ENCODE measurements at regions not wholly inside any gene's neighbourhood (a gene's known extent, or its start where the extent isn't known, plus 50 kb on each side); places are given as distances from the start of the nearest gene placed in this dataset.

DNA sequence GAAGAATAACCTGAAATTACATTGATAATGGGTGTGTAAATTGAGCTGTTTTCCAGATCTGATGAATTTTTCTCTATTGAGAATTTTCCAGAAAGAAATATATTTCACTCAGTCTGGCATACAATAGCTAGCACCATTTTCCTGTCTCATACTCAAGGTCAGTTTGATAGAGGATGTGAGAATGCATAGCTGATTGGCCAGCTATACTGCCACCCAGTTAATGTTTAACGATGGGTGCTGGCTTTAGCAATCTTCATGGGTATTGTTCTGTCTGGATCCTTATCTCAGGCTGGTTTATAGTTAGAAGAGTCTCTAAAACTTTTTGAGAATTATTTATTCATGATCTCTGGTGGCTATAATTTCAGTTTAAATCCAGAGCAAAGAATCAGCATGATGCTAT lies 147.4 kb downstream of the HDGFL1 start:
- Histone ChIP-seq H3K9me3 (ENCODE audit: control insufficient read depth, low read depth, low read length) (no peaks in the 10 kb centered on the region), H2BK15ac (ENCODE audit: low read depth, low read length) (no peak overlapping the region), H3T11ph (ENCODE audit: low read length) (no peak overlapping the region), H2AFZ (ENCODE audit: low read length) (no peak overlapping the region), H3K79me2 (ENCODE audit: insufficient read depth, low read length) (no peaks in the 10 kb centered on the region), H4K20me1 (ENCODE audit: control insufficient read depth, insufficient read depth, insufficient read length) (no peaks in the 10 kb centered on the region), H3K4ac (ENCODE audit: low read depth, low read length) (no peak overlapping the region), H2AK5ac (ENCODE audit: insufficient read length, low read length) (no peak overlapping the region), H3K14ac (ENCODE audit: insufficient read depth, low read length) (no peak overlapping the region), H3K4me1 (ENCODE audit: insufficient read depth, low read length) (peaks cover 5% of the 10 kb centered on the region; the same call in 1 of the 2 replicates), H3K23me2 (ENCODE audit: insufficient read length, low read depth, low read length, poor library complexity, severe bottlenecking) (no peaks in the 10 kb centered on the region), H2BK12ac (ENCODE audit: insufficient read length, low read depth, low read length) (no peak overlapping the region), H3K18ac (ENCODE audit: insufficient read length, low read depth, low read length) (no peak overlapping the region), H3K27ac (ENCODE audit: insufficient read length, low read depth, low read length) (no peak overlapping the region), H4K8ac (replicated peaks; ENCODE audit: insufficient read length, low read depth, low read length) (no peak overlapping the region), H4K91ac (ENCODE audit: insufficient read length, low read depth, low read length) (no peak overlapping the region), H2BK20ac (ENCODE audit: low read depth, low read length, poor library complexity, severe bottlenecking) (no peak overlapping the region), H3K23ac (ENCODE audit: insufficient read length, low read depth, low read length) (no peak overlapping the region), H2BK120ac (ENCODE audit: low read depth, low read length, poor library complexity, severe bottlenecking) (no peak overlapping the region), H3K56ac (ENCODE audit: insufficient read length, low read depth, low read length) (no peak overlapping the region), H3K79me1 (ENCODE audit: insufficient read depth, low read depth, low read length, poor library complexity, severe bottlenecking) (no peaks in the 10 kb centered on the region), H3K4me2 (ENCODE audit: insufficient read depth, insufficient read length, low read length) (no peak overlapping the region), H4K5ac (ENCODE audit: insufficient read length, low read depth, low read length) (no peak overlapping the region), H3K27me3 (ENCODE audit: insufficient read depth, low read length) (no peaks in the 10 kb centered on the region), H3K9ac (ENCODE audit: extremely low read depth, insufficient read length, low read length) (no peak overlapping the region), H2BK5ac (ENCODE audit: insufficient read length, low read length) (no peak overlapping the region)
- no peak for DNase-seq
- H3K36me3 Mint-ChIP-seq (ENCODE audit: insufficient read depth in 1 of 3, low read depth in 3 of 3) = no peaks in the 10 kb centered on the region; a peak in 2 of 7 replicates
- no peaks in the 10 kb centered on the region; a peak in 1 of 5 replicates for H3K9me3 Mint-ChIP-seq
- WGBS (ENCODE audit: extremely low coverage, insufficient read length, low lambda C conversion rate) = no CpG with 5 or more reads among the region's 1 CpG
- H3K4me1 Mint-ChIP-seq = peaks cover 12 to 21% of the 10 kb centered on the region in 2 experiments
- TF ChIP-seq, protein P1, sequence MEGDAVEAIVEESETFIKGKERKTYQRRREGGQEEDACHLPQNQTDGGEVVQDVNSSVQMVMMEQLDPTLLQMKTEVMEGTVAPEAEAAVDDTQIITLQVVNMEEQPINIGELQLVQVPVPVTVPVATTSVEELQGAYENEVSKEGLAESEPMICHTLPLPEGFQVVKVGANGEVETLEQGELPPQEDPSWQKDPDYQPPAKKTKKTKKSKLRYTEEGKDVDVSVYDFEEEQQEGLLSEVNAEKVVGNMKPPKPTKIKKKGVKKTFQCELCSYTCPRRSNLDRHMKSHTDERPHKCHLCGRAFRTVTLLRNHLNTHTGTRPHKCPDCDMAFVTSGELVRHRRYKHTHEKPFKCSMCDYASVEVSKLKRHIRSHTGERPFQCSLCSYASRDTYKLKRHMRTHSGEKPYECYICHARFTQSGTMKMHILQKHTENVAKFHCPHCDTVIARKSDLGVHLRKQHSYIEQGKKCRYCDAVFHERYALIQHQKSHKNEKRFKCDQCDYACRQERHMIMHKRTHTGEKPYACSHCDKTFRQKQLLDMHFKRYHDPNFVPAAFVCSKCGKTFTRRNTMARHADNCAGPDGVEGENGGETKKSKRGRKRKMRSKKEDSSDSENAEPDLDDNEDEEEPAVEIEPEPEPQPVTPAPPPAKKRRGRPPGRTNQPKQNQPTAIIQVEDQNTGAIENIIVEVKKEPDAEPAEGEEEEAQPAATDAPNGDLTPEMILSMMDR (conservative IDR thresholded peaks at IDR 0.05) = no peak
- no peaks in the 10 kb centered on the region for H3K27me3 Mint-ChIP-seq (ENCODE audit: low read depth)
- no peak overlapping the region for H3K27ac Mint-ChIP-seq
- no peak overlapping the region for H3K4me3 Mint-ChIP-seq
